Karpas-422 (cell line): ENCODE measurements at regions not wholly inside any gene's neighbourhood (a gene's known extent, or its start where the extent isn't known, plus 50 kb on each side); places are given as distances from the start of the nearest gene placed in this dataset.

Source experiments
- DNase-seq: peaks from one replicate; pipeline ENCODE4 v3.0.0-alpha.2; 2015
- H2AFZ ChIP-seq: fragments of 200-600 bp; sonication (generic); 2 replicates; pipeline ENCODE4 v1.6.1; 2014; ENCODE audit warnings: antibody characterized with exemption, low read length, mixed read lengths
- H3K27ac ChIP-seq: fragments of 200-600 bp; sonication (generic); 2 replicates; pipeline ENCODE4 v1.5.1; 2014; ENCODE audit warnings: mild to moderate bottlenecking, low read length, moderate library complexity
- H3K27me3 ChIP-seq: fragments of 200-600 bp; sonication (generic); 2 replicates; pipeline ENCODE4 v1.6.1; 2014; ENCODE audit warnings: low read length, mixed read lengths
- H3K36me3 ChIP-seq: fragments of 200-600 bp; sonication (generic); 2 replicates; pipeline ENCODE4 v1.6.1; 2014; ENCODE audit warnings: low read length, mixed read lengths; ENCODE audit not compliant: insufficient read depth
- H3K4me1 ChIP-seq: fragments of 200-600 bp; sonication (generic); 2 replicates; pipeline ENCODE4 v1.6.1; 2014; ENCODE audit warnings: mild to moderate bottlenecking, low read length, mixed read lengths
- H3K4me2 ChIP-seq: fragments of 200-600 bp; sonication (generic); 2 replicates; pipeline ENCODE4 v1.6.1; 2014; ENCODE audit warnings: low read length, low read depth, mild to moderate bottlenecking; ENCODE audit not compliant: poor library complexity, severe bottlenecking
- H3K4me3 ChIP-seq: fragments of 200-600 bp; sonication (generic); 2 replicates; pipeline ENCODE4 v1.5.1; 2014; ENCODE audit warnings: mild to moderate bottlenecking, antibody characterized with exemption, low read length, mixed read lengths
- H3K79me2 ChIP-seq: fragments of 200-600 bp; sonication (generic); 2 replicates; pipeline ENCODE4 v1.6.1; 2014; ENCODE audit warnings: mild to moderate bottlenecking, low read length, mixed read lengths
- H3K9ac ChIP-seq: fragments of 200-600 bp; sonication (generic); 2 replicates; pipeline ENCODE4 v1.6.0; 2014; ENCODE audit warnings: low read length
- H3K9me2 ChIP-seq: fragments of 200-600 bp; sonication (generic), shearing (Covaris generic); replicated peaks from 2 replicates; pipeline ENCODE4 v1.6.0; 2014; ENCODE audit warnings: mild to moderate bottlenecking, low read length, moderate library complexity; ENCODE audit not compliant: insufficient read depth
- H3K9me3 ChIP-seq: fragments of 300-700, 200-600 bp; sonication (generic); 2 replicates; pipeline ENCODE4 v1.6.1; 2014; ENCODE audit warnings: low read length, mixed read lengths
- H4K20me1 ChIP-seq: fragments of 200-600 bp; sonication (generic); 2 replicates; pipeline ENCODE4 v1.6.1; 2014; ENCODE audit warnings: mild to moderate bottlenecking, antibody characterized with exemption, low read length, low read depth; ENCODE audit not compliant: insufficient read depth

DNA sequence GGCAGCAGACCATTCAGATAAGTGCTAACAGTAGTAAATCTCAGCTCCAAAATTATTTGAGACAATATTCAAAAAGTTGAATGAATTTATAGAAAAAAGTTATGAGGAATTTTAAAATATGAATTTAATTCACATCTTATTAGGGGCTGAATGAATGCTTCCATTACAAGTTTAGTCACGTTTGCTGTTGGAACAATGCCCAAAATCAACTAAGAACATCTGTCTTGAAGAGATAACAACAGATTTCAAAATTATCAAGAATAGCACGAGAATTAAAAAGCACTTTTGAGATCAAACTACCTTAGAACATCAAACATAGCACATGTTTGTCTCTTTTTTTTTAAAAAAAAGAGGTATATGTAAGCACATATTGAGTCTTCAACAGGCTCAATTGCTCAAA lies 115.4 kb upstream of the PPFIA2 start:
- H3K36me3 ChIP-seq, result no peaks in the 10 kb centered on the region
- H3K4me2 ChIP-seq, result no peak overlapping the region
- no peak overlapping the region for H3K27ac ChIP-seq

DNA sequence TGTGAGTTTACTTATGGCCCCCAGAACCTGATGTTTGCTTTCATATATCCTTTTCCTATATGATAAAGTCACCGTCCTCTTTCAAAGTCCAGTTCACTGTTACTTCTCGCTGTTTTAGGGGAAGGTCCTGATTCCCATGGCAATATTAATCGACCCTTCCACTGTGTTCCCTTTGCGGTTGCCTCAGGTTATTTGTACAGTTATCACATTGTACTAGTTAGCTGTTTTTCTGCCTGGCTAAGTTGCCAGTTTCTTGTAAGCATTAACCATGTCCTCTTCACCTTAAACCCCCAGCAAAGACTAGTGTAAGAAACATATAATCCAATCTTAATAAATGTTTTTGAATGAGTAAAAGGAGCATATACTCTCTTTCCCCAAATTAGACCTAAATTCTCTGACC lies 115.0 kb upstream of the PPFIA2 start:
- Histone ChIP-seq H3K9ac (no peak overlapping the region), H3K36me3 (no peaks in the 10 kb centered on the region), H2AFZ (no peak overlapping the region), H3K4me1 (no peaks in the 10 kb centered on the region), H3K4me3 (no peak overlapping the region), H3K79me2 (no peaks in the 10 kb centered on the region), H3K27ac (no peak overlapping the region), H3K27me3 (no peaks in the 10 kb centered on the region), H4K20me1 (no peaks in the 10 kb centered on the region), H3K9me3 (no peaks in the 10 kb centered on the region; the same call in none of the 2 replicates), H3K9me2 (no peaks in the 10 kb centered on the region), H3K4me2 (no peak overlapping the region)
- DNase-seq, result no peak

More for the DNA sequence above, 115.4 kb upstream of the PPFIA2 start:
- Histone ChIP-seq H3K4me3 (no peak overlapping the region), H3K9ac (no peak overlapping the region), H3K79me2 (no peaks in the 10 kb centered on the region), H3K9me2 (no peaks in the 10 kb centered on the region), H4K20me1 (no peaks in the 10 kb centered on the region), H3K9me3 (no peaks in the 10 kb centered on the region; the same call in none of the 2 replicates), H3K27me3 (no peaks in the 10 kb centered on the region), H3K4me1 (no peaks in the 10 kb centered on the region), H2AFZ (no peak overlapping the region)
- no peak for DNase-seq

DNA sequence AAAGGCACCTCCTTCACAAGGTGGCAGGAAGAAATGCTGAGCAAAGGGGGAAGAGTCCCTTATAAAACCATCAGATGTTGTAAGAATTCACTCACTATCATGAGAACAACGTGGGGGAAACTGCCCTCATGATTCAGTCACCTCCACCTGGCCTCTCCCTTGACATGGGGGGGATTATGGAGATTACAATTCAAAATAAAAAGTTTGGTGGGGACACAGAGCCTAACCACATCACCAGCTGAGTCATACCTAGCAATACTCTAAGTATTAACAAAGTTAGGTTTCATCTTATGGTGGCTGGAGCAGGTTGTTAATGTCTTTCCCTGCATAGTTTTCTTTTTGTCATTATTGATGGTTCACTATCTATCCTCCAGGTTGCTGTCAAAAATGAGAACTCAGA lies 113.2 kb upstream of the PPFIA2 start:
- Histone ChIP-seq H3K4me3 (no peak overlapping the region), H3K27ac (no peak overlapping the region), H4K20me1 (no peaks in the 10 kb centered on the region), H3K4me1 (no peaks in the 10 kb centered on the region), H3K36me3 (no peaks in the 10 kb centered on the region), H2AFZ (no peak overlapping the region), H3K9me3 (peaks cover 7% of the 10 kb centered on the region; the same call in 1 of the 2 replicates), H3K79me2 (no peaks in the 10 kb centered on the region), H3K9ac (no peak overlapping the region), H3K9me2 (no peaks in the 10 kb centered on the region; the same call in 1 of the 2 replicates), H3K4me2 (no peak overlapping the region), H3K27me3 (no peaks in the 10 kb centered on the region)
- no peak for DNase-seq

DNA sequence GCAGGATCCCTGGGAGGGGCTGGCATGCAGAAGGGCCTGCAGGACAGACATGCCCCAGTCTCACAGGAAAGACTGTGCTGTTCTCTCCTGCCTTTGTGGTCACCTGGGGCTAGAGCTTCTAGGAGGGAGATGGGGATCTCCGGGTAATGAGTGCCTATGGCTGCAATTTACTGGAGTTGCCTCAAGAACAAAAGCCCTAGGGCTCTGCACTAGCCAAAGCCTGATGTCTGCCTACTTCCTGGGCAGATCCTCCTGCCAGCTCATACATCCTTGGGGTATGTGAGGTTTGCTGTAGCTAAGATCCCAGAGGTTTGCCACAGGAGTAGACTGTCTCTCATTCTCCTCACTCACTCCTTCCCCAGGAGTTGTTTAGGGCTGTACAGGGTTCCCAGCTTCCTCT lies 106.9 kb upstream of the PPFIA2 start:
- H3K9me3 ChIP-seq, result peaks cover 11% of the 10 kb centered on the region; the same call in 1 of the 2 replicates
- no peaks in the 10 kb centered on the region for H3K79me2 ChIP-seq
- no peaks in the 10 kb centered on the region for H3K27me3 ChIP-seq
- no peaks in the 10 kb centered on the region; the same call in 1 of the 2 replicates for H3K9me2 ChIP-seq
- no peak overlapping the region for H3K4me3 ChIP-seq
- H3K36me3 ChIP-seq, result no peaks in the 10 kb centered on the region
- no peak overlapping the region for H3K4me2 ChIP-seq
- H3K27ac ChIP-seq, result no peak overlapping the region
- no peaks in the 10 kb centered on the region for H4K20me1 ChIP-seq
- no peak for DNase-seq
- no peaks in the 10 kb centered on the region for H3K4me1 ChIP-seq
- H2AFZ ChIP-seq, result no peak overlapping the region
- no peak overlapping the region for H3K9ac ChIP-seq

DNA sequence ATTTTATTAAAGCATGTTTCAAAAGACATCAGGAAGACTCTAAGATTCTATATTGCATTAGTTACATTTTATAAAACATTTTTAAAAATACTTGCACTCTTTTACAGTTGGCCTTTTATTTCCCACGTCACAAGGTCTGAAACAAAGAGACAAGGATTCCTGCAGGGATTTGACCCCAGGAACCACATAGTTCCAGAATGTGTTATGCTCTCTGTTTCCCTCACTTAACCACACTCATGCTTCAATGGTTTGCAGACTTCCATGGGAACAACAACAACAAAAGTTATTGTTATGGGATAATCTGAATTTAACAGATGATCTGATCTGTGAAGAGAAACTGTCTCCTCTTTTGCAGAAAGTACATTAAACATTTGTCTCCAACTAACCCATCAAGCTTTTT lies 104.3 kb upstream of the PPFIA2 start:
- Histone ChIP-seq H3K79me2 (no peaks in the 10 kb centered on the region), H3K9me2 (no peaks in the 10 kb centered on the region; the same call in 1 of the 2 replicates), H3K36me3 (no peaks in the 10 kb centered on the region), H2AFZ (no peak overlapping the region), H3K27ac (no peak overlapping the region), H3K4me2 (no peak overlapping the region), H3K4me3 (no peak overlapping the region), H3K27me3 (no peaks in the 10 kb centered on the region), H4K20me1 (no peaks in the 10 kb centered on the region), H3K9ac (no peak overlapping the region), H3K9me3 (peaks cover 11% of the 10 kb centered on the region; the same call in 1 of the 2 replicates), H3K4me1 (no peaks in the 10 kb centered on the region)
- no peak for DNase-seq

DNA sequence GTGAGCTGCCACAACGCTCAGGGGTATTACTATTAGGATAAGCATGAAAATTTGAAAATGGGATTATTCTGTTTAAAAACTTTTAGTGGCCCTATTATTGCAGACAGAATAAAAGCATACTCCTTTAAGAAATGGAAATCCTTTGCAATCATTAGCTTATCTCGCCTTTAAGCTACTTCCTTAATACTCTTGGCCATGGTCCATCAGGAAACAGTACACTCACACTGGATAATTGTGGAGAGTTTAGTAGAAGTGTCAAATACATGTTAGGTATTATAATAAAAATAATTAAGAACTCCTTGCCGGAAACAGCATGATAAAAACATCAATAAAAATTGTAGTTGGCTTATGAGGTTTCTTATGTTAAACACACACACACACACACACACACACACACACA lies 100.4 kb upstream of the PPFIA2 start:
- no peak overlapping the region for H3K9ac ChIP-seq
- H3K9me3 ChIP-seq, result peaks cover 8% of the 10 kb centered on the region; the same call in 1 of the 2 replicates
- no peaks in the 10 kb centered on the region for H3K9me2 ChIP-seq
- no peaks in the 10 kb centered on the region for H3K4me1 ChIP-seq
- no peak overlapping the region for H3K4me2 ChIP-seq
- H3K4me3 ChIP-seq, result no peak overlapping the region
- no peak overlapping the region for H2AFZ ChIP-seq
- no peaks in the 10 kb centered on the region for H3K27me3 ChIP-seq
- no peaks in the 10 kb centered on the region for H4K20me1 ChIP-seq
- no peak for DNase-seq
- no peaks in the 10 kb centered on the region for H3K36me3 ChIP-seq
- no peak overlapping the region for H3K27ac ChIP-seq
- no peaks in the 10 kb centered on the region for H3K79me2 ChIP-seq

DNA sequence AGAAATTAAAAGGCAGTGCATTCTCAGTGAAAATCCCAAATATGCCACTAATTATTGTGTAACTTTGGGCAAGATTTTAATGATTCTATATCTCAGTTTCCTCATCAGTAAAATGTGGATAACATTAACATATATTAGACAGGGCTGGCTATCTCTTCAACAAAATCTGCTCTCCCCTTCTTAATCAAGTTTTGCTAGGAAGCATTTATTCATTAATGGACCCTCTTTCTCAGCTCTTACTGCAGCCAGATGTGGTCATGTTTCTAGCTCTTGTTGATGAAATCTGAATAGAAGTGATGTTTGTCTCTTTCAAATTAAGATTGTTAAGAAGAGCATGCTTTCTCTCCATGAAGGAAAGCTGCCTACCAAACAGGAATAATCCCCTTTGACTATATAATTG lies 84.4 kb upstream of the PPFIA2 start:
- DNase-seq, result no peak
- H3K27ac ChIP-seq, result no peak overlapping the region
- H3K9ac ChIP-seq, result no peak overlapping the region
- no peak overlapping the region for H3K4me2 ChIP-seq
- H2AFZ ChIP-seq, result no peak overlapping the region
- H4K20me1 ChIP-seq, result no peaks in the 10 kb centered on the region
- peaks cover 8% of the 10 kb centered on the region for H3K9me3 ChIP-seq
- H3K27me3 ChIP-seq, result no peaks in the 10 kb centered on the region
- no peaks in the 10 kb centered on the region for H3K4me1 ChIP-seq
- H3K4me3 ChIP-seq, result no peak overlapping the region
- H3K9me2 ChIP-seq, result no peaks in the 10 kb centered on the region
- H3K79me2 ChIP-seq, result no peaks in the 10 kb centered on the region
- no peaks in the 10 kb centered on the region for H3K36me3 ChIP-seq

DNA sequence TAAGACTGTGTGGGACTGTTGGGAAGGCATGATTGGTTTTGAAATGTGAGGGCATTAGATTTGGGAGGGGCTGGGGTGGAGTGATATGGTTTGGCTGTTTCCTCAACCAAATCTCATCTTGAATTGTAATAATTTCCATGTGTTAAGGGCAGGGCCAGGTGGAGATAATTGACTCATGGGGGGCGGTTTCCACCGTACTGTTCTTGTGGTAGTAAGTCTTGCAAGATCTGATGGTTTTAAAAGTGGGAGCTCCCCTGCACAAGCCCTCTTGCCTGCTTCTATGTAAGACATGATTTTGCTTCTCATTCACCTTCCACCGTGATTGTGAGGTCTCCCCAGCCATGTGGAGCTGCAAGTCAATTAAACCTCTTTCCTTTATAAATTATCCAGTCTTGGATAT lies 76.6 kb upstream of the PPFIA2 start:
- H3K79me2 ChIP-seq, result no peaks in the 10 kb centered on the region
- no peak overlapping the region for H3K27ac ChIP-seq
- no peak overlapping the region for H3K4me3 ChIP-seq
- H4K20me1 ChIP-seq, result no peaks in the 10 kb centered on the region
- no peaks in the 10 kb centered on the region for H3K36me3 ChIP-seq
- no peaks in the 10 kb centered on the region; the same call in none of the 2 replicates for H3K9me3 ChIP-seq
- no peaks in the 10 kb centered on the region for H3K9me2 ChIP-seq
- no peak overlapping the region for H3K4me2 ChIP-seq
- no peaks in the 10 kb centered on the region for H3K27me3 ChIP-seq
- no peak overlapping the region for H2AFZ ChIP-seq
- no peak overlapping the region for H3K9ac ChIP-seq
- H3K4me1 ChIP-seq, result no peaks in the 10 kb centered on the region
- no peak for DNase-seq
